HG02885 (cell line): ENCODE measurements at regions not wholly inside any gene's neighbourhood (a gene's known extent, or its start where the extent isn't known, plus 50 kb on each side); places are given as distances from the start of the nearest gene placed in this dataset.
"Not testable (repeated sequence)": the region's sequence is repeated elsewhere in the genome, so short reads cannot be mapped to it uniquely, and the experiment has no call there.

Experiments
- ATAC-seq: cut with Tn5 transposase; IDR thresholded peaks from one replicate; pipeline ENCODE4 v1.9.1; 2021; ENCODE audit warnings: mild to moderate bottlenecking; ENCODE audit not compliant: unreplicated experiment, poor library complexity

DNA sequence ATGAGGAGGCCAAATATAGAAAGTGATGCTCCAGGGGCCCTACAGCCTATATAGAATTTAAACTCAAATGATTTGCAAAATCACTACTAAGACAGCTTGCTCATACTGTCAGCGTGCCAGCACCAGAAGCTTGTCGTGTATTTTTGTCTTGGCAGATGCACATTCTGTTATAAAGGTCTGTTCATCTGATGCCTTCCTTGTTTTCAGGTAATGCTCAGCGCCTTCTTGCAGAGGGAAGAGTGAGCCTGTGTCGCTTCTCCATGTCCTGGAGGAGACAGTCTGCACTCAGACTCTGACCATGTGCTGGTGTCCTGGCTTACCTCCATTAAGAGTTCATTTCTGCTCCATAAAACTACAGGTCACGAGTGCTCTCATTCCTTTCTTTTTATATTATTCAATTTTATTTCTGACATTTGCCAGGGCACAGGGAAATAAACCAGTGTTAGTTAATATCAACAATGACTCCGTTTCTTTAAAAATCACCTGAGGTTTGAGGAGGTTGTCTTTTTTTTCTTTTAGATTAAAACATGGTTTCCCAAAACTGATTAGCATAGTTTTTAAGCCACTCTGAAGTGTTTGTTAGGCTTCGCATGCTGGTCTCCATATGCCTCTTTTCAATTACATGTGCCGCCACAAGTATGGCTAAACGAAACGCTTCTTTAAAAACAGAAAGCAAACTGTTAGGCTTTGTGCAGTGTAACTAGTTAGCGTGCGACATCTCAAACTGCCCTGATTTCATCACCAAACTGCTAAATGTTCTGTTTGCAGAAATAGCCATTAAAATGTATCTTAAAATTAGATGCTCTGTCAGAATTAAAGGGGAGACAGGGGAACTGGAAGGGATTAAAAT is 215.2 kb upstream of the GK2 start:
- ATAC-seq: no peak

DNA sequence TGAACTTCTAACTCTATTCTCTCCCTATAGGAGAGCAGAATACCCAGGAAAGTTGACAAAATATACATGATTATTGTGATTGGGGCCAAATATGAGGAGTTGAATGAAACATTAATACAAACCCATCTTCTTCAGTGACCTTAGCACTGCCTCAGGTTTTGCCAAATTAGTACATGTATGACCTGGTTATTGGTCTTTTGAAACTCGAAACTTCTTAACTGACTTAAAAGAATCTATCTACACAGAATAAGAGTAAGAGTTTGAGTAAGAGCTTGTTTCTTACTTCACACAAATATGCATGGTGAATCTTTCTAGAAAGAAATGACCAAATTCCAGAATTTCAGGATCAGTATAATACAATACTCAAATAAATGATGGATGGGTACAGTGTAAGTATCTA is 213.0 kb upstream of the GK2 start:
- peak; percentile 56 for ATAC-seq

DNA sequence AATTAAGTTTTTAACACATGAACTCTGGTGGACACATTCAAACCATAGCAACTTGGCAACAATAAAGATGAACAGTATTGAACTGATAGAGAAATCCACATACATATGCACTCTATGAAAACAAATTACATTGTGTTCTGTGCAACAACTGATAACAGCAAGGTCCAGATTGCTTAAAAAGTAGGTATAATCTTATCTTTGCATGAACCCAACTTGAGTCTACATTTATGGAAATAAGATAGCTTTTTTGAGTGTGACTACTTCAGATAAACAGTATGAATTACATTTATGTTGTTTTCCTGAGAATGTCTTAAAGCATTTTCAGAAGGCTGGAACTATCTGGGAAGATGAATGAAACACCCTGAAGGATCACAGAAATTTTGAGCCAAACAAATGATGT is 212.6 kb upstream of the GK2 start:
- ATAC-seq: no peak

DNA sequence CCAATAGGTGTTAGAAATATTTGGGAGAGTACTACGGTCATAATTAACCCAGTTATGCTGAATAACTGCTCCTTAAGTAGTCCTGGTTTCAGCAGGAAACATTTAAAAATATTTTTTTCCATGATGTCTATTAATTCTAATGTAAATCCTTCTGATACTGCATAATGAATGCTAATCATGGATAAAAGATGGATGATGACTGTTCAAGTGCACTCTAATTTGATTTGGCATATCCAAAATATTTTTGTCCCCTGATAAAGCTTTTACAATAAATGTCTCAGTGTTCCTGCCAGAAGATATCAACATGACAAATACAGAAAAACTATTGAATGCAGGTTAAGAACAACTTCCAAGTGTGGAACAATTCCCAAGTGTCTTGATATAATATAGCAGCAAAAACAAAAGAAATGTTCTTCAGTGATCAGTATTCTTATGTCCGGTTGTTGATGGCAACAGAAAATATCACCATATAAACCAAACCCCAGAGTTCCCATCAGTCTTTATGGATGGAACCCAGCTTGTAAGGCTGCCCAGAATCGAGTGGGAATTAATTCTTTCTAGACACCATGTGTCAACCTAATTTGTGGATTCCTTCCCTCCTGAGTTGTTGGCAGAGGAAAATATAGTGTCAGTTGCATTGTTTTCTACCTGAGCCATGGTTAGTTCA is 205.4 kb upstream of the GK2 start:
- ATAC-seq: no peak

DNA sequence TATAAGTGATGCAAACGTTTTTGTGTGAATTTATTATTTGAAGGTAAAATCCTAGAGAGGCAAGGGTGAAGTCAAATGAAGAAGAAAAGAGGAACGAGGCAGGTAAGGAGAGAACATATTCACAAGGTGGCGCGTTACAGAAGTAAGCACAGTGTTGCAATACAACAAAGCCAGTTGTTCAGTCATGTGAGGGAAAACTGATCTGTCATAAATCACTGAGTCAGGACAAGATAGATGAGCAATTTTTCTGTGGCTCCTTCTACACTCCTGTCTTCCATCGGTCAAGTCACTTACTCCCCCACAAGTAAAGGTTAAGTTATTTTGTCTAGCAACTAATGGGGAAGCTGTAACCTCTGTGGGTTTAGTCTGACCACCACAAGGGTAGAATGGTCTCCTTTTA is 203.0 kb upstream of the GK2 start:
- ATAC-seq: no peak

DNA sequence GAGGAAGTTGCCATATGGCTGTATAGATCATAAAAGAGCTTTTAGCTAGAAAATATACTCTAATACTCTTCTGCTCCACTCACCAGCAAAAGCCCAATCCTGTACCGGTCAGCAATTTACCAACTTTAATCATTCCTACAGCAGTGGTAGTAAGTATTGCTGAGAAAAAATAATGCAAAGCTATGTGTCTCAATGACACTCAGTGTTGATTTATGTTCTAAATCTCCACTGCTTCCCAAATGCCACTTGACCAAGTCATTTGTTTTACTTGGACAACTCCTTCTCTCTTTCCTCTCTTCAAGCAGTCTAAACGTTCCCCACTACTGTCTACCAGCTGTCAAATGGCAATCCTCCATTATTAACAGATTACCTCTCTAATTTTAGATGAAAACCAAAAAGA is 201.8 kb upstream of the GK2 start:
- no peak for ATAC-seq

DNA sequence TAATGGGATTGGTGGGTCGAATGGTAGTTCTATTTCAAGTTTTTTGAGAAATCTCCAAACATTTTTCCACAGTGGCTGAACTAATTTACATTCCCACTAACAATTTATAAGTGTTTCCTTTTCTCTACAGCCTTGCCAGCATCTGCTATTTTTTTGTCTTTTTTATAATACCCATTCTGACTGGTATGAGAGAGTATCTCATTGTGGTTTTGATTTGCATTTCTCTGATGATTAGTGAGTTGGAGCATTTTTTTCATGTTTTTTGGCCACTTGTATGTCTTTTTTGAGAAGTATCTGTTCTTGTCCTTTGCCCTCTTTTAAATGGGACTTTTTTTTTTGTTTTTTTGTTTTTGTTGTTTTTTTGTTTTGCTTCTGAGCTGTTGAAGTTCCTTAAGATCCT is 200.0 kb upstream of the GK2 start:
- ATAC-seq: no peak

DNA sequence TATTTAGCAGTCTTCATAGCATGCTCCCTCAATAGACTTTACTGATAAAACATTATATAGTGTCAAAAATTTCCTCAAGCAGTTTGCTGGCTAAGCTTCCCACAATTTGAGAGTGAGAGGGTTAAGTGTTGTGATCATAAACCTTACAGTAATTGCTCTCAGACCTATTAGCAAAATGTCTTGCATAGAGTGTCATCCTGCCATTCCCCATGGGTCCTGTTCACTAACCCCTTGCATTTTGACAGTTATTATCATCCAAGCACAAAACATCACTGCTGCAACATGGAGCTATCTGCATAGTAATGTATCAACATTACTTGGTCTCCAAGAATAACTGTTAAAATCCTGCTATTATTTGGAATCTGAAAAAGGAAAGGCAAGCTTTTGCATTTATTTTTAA is 196.1 kb upstream of the GK2 start:
- ATAC-seq: peak; percentile 8

DNA sequence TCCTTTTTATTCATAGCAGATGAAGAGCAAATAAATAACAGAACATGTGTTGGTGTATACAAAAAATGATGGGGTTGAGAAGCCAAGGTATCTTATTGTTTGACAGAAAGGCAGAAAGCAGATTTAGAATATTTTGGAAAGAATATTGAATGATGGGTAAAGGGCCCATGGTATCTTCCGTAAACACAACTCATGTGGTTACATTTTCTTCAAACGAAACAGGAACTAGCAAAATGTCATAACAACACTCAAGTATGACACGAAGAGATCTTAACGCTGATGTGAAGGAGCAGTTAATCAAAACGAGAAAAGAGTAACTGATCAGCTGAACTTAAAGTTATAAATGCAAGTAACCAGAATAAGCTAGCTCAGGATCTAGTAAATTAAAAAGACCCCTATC is 195.7 kb upstream of the GK2 start:
- peak; percentile 68 for ATAC-seq

DNA sequence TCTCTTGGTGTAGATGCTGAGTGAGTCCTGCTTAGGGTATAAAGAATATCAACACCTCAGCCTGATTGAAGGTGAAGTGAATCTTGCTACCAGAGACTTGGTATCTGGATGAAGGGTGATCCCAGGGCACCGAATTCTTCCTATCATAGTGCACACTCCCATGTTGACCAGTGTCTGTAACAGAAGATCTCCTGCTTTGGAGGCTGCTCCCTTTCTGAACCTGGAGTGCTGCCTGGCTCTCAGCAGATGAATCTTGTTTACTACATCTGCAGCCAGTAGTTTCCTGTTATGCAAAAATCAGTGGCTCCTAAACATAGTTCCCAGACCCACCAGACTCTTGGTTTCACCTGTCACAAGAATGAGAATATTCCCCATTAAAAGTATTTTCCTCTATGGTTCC is 191.7 kb upstream of the GK2 start:
- no peak for ATAC-seq

DNA sequence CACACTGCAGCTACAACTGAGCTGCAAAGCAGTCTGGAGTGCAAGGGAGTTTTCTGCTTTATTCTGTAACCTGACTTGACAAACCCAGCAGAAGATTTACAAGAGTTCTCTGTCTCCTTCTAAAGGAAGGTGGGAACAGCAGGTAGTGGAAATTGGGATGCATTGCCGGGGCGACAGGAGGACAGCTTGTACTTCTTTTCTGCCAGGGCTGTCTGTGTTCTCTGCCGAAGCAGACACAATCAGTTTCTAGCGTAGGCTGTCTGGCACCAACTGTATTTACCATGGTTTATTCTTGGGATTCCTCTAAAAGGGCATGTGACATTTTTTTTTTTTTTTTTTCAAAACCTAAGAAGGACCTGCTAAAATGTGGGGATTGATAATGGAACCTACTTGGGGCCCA is 190.8 kb upstream of the GK2 start:
- no peak for ATAC-seq

DNA sequence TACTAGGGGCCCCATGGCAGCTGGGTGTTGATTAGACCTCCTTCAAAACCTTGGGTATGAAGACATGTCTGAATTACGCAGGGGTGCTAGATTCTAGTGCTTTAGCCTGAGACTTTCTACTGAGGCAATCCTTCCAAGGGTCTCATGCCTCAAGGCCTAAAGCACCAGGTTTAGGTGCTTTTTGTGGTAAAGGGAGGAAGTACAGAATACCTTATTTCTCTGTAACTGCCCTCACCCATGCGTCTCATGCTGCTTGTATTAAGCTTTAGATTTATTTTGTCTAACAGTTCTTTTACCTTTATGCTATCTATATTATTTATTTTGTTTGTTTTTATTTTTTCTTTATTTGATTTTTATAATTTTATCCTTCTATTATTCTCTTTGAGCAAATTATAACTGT is 190.2 kb upstream of the GK2 start:
- ATAC-seq: no peak

DNA sequence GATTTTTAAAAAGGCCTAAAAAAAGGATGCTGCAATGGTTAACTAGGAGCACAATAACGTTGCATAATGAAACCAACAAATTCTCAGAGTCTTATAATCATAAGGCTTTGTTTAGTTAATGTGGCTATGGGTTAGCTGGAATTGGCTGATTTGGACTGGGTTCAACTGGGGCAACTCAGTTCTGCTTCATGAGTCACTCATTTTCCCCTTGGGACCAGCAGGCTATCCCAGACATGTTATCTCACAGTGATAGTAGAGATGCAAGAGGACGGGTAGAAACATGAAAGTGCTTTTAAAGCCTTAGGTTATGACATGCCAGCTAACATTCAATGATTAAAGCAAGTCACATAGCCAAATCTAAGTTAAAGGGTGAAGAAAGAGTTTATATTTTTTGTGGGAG is 189.2 kb upstream of the GK2 start:
- ATAC-seq: no peak

DNA sequence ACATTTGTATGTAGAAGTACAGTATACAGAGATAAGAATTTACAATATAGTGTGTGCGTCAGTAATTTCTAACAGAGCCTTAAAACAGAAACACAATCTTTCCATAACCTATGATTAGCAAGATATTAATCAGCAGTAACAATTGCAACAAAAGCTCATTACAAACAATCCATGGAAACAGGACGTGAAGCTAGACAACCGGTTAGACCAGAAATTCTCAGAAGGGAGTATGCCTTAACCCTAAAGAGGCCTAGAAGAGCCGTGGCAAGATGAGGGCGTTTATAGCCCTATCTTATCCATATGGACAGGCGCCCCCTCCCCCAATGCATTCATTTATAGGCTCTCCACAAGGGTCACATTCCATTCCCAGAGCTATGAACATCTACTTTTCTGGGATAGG is 184.2 kb upstream of the GK2 start:
- not testable (repeated sequence) for ATAC-seq

DNA sequence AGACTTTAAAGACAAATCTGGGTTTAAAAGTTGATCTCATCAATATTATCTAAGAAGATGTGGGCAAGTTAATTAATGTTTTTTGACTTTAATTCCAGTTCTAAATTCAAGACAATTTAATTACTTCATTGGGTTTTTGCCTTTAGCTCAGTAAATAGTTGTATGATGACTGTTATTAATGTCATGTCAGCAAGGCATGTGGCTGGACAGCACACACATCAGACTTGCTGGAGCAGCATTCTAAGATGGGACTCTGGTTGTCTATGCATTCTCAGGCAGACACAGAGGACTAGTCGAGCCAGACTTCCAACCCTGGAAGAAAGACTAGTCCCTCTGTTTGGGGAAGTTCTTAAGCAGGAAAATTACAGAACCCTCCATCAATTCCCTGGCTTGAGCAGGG is 180.7 kb upstream of the GK2 start:
- no peak for ATAC-seq

DNA sequence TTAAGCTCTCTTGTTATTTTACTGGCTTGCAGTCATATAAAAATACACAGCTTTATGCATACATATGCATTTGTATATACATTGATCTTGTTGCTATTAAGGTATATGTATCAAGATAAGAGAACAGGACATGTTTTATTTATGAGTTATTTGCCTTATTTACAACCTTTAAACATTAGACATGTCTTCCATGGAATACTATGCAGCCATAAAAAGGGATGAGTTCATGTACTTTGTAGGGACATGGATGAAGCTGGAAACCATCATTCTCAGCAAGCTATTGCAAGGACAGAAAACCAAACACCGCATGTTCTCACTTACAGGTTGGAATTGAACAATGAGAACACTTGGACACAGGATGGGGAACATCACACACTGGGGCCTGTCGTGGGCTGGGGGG is 179.2 kb upstream of the GK2 start:
- ATAC-seq: not testable (repeated sequence)

DNA sequence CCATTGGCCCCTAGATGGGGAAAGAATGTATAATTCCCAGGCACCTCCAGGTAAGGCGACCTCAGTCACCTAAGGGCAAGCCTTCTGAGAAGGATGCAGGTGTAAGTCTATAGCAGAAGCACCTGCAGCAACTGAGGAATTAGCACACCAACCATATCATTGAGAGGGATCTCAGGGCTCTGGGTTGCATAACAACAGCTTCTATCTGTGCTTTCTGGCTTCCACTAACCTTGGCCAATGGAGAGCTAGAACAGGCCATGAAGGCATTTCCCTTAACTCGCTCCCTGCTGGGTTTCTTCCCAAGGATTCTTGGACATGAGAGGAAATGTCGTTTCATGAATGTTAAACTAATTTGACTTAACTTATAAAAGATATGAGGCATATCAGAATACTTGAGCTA is 177.8 kb upstream of the GK2 start:
- ATAC-seq: no peak

DNA sequence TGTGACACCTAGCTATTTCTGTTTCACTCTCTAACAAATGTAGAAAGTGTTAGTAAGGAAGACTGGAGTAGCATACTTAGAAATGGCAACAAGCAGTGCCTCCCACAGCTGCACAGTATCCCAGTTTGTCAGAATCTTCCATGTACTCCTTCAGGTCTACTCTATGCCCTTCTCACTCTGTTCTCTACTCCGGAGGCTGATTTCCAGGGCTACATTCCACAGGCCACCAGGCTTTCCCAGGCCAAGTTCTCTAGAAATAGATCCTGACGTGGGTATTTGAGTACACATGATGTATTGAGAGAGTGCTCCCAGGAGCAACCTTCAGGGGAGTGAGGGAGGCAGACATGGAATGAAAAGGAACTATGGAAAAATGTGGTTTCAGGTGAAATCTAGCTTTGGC is 177.3 kb upstream of the GK2 start:
- no peak for ATAC-seq

DNA sequence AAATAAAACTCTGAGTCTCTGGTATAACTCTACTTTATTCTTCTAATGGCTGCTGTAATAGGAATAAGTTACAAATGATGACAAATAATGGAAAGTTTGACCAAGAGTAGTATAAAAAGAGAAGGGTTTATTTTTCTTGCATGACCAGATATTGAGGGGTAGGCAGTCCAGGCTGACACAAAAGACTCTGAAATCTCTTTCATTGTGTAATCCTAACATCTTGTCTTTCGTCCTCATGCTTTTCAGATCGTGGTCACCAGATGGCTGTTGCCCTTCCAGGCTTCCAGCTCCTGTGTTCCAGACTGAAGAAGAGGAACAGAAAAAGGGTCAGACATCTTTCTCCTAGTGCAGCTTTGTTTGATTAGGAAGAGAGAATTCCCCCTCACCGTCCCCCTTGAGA is 176.9 kb upstream of the GK2 start:
- ATAC-seq: no peak

DNA sequence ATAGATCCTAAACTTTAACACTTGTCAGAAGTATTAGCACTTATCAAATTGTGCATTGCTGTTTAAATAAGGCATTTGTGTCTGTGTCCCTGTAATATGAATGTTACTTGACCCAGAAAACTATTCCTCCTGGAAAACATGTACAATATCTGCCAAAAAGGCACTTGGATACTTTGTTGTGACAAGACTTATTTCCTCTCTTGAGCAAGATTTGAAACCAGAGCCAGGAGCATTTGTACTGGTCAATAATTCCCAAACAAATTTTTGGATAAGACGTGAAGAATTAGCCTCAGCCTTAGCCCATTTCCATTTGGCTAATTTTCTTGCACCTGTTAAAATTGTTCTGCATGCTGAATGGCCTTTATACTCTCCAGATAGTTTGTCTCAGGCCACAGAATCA is 176.3 kb upstream of the GK2 start:
- no peak for ATAC-seq

DNA sequence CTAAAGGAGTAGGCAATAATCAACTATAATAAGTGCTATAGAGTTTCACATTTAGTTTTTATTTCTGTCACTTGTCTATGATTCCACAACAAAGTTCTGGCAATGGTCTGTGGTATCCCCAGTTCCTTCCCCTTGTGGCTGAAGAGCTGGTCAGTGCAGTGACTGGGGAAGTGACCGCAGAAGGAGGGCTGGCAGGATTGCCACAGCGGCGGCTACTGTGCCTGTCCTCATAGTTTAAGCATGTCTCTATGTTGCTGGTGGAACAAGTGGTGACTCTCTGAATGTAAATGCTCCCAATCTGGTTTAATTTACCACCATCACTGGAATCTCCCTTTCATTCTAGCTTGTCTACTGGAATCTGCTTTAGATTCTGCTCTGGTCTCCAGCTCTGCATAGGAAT is 170.6 kb upstream of the GK2 start:
- ATAC-seq: no peak

DNA sequence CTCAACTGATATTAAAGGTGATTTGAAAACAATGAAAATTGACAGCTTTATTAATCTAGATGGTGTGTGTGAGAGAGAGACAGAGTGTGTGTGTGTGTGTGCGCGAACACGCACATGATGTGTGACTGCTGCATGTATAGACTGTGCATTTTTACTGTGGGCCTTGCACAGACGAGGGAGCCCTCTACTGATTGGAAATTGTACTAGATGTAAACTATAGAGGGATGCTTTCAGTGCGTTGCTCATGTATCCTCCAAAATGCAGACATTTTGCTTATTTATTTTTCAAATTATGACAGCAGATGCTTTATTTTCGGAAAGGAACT is 168.4 kb upstream of the GK2 start:
- peak; percentile 73 for ATAC-seq
